Stimulated activated effector memory CD8-positive, alpha-beta T cell treated with anti-CD3 and anti-CD28 coated beads, Interleukin-12 subunit alpha, Interleukin-12 subunit beta, amount 100 ng/mL, for 72 hours (primary cell): ENCODE measurements at regions not wholly inside any gene's neighbourhood (a gene's known extent, or its start where the extent isn't known, plus 50 kb on each side); places are given as distances from the start of the nearest gene placed in this dataset.

ENCODE experiments used
- ATAC-seq: fragments of 150-1000 bp; cut with Tn5 transposase; 2 replicates; pipeline ENCODE4 v1.10.0; 2021
- DNase-seq, 2 donors: peaks; one replicate each; pipeline ENCODE4 v3.0.0; 2021 to 2022; ENCODE audit warnings: low spot score in 2 of 2
- H3K27ac Mint-ChIP-seq: one replicate; pipeline ENCODE4 v1.8.0; 2022; ENCODE audit warnings: mild to moderate bottlenecking, mixed read lengths
- H3K36me3 Mint-ChIP-seq: one replicate; pipeline ENCODE4 v1.8.0; 2022; ENCODE audit warnings: mild to moderate bottlenecking, mixed read lengths
- H3K4me1 Mint-ChIP-seq: one replicate; pipeline ENCODE4 v1.8.0; 2022; ENCODE audit warnings: mixed read lengths
- H3K4me3 Mint-ChIP-seq: one replicate; pipeline ENCODE4 v1.8.0; 2022; ENCODE audit warnings: mild to moderate bottlenecking, mixed read lengths
- H3K9me3 Mint-ChIP-seq: one replicate; pipeline ENCODE4 v1.8.0; 2022; ENCODE audit warnings: mixed read lengths

DNA sequence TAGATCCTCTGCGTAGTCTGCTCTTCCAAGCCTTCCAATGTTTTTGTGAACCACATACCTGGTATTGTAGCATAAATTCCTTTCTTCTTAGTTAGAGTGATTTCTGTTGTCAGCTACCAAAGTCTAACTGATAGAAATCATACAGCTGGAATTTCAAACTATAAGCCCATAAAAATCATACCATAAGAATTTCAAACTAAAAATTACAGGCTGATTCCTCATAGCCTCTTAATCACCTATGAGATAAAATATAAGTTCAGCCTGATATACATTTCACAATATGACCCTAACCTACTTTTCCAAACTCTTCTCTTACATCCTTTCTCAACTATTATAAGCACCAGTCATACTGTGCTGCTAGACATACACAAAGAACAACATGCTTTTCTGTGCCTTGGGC, 64.8 kb downstream of the PTHLH start:
- Mint-ChIP-seq H3K36me3 (no peaks in the 10 kb centered on the region), H3K4me3 (no peak overlapping the region), H3K4me1 (no peaks in the 10 kb centered on the region), H3K9me3 (peaks cover 2% of the 10 kb centered on the region), H3K27ac (no peak overlapping the region)
- no peak for ATAC-seq
- no peak for DNase-seq

DNA sequence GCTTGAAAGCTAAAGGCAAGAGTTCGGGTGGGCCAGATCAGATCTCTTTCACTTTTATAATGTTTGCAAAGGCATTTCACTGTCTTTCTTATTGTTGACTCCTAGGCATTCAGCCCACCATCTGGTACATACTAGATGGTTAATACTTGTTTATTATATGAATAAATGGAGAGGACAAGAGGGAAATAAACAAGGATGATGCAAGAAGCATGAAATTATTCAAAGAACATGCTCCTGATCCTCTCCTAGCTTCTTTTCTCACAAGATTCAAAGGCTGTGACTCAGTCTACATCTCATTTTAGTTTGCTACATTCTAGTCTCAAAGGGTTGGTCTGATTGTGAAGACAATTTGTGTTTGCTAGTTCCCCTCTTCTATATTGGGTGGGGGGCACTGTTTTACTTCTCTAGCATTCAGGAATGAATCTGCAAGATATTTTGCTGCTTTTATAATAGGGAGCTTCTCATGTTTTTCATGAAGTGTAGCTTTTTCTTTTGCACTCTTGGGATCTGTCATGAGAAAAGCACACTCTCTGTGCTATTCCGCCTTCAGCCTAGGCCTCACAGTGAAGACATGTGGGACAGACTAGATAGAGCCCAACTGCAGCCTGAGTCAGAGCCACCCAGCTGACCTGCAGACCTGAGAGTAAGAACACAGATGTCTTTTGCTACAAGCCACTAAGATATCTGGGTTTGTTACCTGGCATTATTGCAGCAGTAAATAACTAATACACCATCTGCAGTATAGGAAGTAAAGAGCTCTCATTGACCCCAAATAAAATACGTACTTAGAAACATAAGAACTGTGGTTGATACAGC, 65.7 kb downstream of the PTHLH start:
- Mint-ChIP-seq H3K27ac (no peak overlapping the region), H3K4me3 (no peak overlapping the region), H3K36me3 (no peaks in the 10 kb centered on the region), H3K9me3 (peaks cover 2% of the 10 kb centered on the region), H3K4me1 (no peaks in the 10 kb centered on the region)
- DNase-seq (no peak), ATAC-seq (no peak)

DNA sequence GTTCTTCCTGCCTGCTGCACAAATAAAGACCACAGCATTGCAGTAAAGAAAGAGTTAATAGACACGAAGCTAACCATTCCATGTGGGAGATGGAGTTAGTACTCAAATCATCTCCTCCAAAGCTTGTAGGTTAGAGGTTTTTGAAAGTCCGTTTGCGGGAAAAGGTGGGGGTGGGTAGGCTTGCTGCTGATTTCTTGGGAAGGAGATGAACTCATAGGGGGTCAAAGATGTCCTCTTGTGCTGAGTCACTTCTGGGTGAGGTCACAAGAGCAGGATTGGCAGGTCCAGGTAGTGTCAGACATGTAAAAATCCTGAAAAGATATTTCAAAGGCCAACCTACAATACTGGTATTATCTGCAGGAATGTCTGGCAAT, 66.4 kb downstream of the PTHLH start:
- DNase-seq = no peak
- no peak overlapping the region for H3K27ac Mint-ChIP-seq
- no peak for ATAC-seq
- no peaks in the 10 kb centered on the region for H3K4me1 Mint-ChIP-seq
- H3K4me3 Mint-ChIP-seq = no peak overlapping the region
- H3K9me3 Mint-ChIP-seq = no peaks in the 10 kb centered on the region
- no peaks in the 10 kb centered on the region for H3K36me3 Mint-ChIP-seq

DNA sequence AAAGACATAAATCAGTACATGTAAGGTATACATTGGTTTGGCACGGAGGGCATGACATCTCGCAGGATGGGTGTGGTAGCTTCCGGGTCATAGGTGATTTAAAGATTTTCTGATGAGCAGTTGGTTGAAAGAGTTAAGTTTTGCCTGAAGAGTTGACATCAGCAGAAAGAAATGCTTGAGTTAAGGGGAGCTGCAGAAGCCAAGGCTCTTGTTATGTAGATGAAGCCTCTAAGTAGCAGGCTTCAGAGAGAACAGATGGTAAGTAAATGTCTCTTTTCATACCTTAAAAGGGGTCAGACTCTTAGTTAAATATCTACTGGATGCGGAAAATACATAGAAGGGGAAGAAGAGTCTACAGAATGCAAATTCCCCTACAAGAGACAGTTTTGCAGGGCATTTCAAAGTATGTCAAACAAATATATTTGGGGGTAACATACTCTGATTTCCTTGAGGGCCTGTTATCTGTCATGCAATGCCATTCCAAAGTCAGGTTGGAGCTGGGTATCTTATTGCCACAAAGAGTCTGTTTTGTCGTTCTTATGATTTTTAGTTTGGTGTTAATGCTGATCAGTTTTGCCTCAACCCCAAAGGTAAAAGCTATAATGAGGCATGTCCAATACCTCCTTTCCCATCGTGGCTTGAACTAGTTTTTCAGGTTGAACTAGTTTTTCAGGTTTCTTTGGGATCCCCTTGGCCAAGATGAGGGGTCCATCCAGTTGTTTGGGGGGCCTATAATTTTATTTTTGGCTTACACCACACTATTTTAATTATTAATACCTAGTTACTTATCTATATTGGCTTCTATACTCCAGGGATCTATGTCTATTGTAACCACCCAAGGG, 67.0 kb downstream of the PTHLH start:
- no peaks in the 10 kb centered on the region for H3K4me1 Mint-ChIP-seq
- DNase-seq = no peak
- no peaks in the 10 kb centered on the region for H3K36me3 Mint-ChIP-seq
- no peaks in the 10 kb centered on the region for H3K9me3 Mint-ChIP-seq
- H3K27ac Mint-ChIP-seq = no peak overlapping the region
- ATAC-seq = no peak
- no peak overlapping the region for H3K4me3 Mint-ChIP-seq

DNA sequence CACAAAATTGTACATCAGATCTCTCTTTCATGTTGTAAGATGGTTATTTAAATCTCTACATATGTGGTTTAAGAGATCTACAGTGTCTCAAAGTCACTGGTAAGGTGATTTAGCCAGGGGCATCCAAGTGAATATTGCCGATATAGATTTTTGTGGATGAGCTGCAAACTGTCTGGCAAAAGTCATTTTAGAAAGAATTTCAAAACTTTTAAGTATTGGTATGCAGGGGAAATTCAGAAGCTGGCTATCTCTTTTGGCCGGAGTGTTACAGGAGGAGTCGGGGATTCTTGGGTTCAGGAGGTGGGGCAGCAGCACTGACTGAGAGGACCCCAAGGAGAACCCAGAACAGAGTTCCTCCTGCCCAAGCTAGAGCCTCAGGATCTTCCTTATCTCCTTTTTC, 69.9 kb downstream of the PTHLH start:
- H3K36me3 Mint-ChIP-seq = no peaks in the 10 kb centered on the region
- no peaks in the 10 kb centered on the region for H3K9me3 Mint-ChIP-seq
- H3K4me3 Mint-ChIP-seq = no peak overlapping the region
- H3K4me1 Mint-ChIP-seq = no peaks in the 10 kb centered on the region
- no peak overlapping the region for H3K27ac Mint-ChIP-seq
- DNase-seq (no peak), ATAC-seq (no peak)

DNA sequence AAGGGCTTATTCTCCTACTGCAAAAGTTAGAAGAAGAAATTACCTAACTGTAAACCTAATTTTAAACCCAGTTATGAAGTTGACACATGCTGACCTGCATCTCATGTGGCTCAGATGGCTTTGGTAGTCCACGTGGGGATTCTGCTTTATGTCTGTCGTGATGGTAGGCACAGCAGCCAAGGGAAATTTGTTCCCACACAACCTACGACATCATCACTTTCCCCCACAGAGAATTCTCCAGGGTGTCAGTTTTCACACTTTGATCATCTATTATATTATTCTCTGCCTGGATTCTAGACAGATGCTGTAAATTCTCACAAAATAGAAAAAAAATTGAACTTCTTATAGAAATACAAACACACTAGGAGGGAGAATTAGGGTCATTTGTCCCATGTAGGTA, 70.6 kb downstream of the PTHLH start:
- Mint-ChIP-seq H3K36me3 (no peaks in the 10 kb centered on the region), H3K4me1 (no peaks in the 10 kb centered on the region), H3K27ac (no peak overlapping the region), H3K9me3 (no peaks in the 10 kb centered on the region), H3K4me3 (no peak overlapping the region)
- ATAC-seq (no peak), DNase-seq (no peak)

DNA sequence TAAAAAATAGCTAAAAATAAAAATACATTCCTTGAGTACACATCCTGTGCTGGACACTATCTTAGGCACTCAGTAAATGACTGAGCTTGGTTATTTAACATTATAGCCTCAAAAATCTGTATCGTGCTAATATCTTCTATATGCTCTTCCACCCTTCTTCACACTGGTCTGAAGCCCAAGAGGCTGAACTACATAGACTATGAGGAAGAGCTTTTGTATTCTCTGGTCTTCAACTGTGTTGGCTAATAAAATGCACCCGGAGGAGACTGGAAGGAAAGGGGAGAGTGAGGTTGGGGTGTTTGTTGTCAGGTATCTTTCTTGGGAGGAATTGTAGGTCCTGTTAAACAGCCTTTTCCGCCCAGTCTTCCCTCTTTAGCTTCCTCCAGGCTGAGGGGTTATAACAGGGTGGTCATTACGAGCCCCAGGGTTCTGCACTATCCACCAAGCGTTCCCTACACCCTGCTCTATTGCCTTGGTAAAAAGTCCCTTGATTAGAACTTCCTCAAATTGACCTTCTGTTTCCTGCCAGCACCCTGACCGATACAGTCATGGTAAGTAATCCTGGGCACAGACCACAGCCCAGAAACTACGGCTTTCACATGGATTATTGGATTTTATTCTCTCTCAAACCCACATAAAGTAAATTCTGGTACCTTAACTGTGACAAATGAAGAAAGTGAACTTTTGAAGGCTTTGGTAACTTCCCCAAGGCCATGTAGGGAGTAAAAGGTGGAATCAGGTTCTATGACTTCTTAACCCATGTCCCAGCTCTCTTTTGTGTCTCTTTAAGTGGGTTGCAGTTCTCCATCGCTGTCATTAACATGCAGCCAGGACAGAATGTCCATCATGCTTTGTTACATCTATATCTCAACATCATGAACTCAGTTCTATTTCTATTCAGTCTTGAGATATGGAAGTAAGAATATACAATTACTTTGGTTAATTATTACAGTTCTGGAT, 71.3 kb downstream of the PTHLH start:
- DNase-seq = no peak
- Mint-ChIP-seq H3K4me1 (no peaks in the 10 kb centered on the region), H3K4me3 (no peak overlapping the region), H3K27ac (no peak overlapping the region), H3K36me3 (no peaks in the 10 kb centered on the region), H3K9me3 (no peaks in the 10 kb centered on the region)
- ATAC-seq = peak; percentile 24

DNA sequence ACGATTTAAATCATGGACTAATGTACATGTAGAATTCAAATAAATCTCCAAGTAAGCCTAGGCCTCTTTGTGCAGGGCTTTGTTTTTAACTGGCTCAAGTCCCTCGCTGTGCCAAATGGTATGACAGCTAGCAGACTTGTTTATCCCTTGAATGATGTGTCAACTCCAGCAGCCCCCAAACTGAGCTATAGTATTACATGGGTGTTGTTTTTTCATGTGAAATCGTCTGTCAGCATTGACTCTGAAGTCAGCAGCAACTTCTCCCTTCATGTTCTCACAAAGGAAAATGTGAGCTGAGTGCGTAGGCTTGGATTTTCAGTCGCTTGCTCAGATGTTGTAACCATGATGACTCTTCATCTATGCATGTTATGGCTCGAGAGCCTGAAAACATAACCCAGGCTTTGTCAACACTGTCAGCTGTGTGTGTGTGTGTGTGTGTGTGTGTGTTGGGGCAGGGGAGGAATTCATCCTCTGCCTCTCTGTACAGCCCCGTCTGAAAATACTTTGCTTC, 73.3 kb downstream of the PTHLH start:
- Mint-ChIP-seq H3K27ac (no peak overlapping the region), H3K4me1 (no peaks in the 10 kb centered on the region), H3K36me3 (no peaks in the 10 kb centered on the region), H3K4me3 (no peak overlapping the region), H3K9me3 (no peaks in the 10 kb centered on the region)
- no peak for DNase-seq
- peak; percentile 53 for ATAC-seq

DNA sequence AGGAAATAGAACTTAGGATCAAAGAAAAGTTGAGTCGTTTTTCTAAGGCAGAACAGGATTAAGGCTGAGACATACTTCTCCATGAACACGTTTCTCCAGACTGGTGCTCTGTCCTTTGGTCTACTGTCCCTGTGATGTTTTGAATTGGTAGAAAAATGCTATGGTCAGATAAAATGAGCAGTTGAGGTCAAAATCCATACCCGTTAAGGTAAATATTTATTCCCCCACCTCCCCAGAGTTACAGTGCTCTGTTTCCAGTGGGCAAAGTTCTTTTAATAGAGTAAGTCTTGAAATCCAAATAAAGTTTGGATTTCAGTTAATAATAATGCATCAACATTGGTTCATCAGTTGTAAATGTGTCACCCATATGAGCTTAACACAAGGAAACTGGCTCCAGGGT, 74.5 kb downstream of the PTHLH start:
- H3K4me3 Mint-ChIP-seq = no peak overlapping the region
- no peaks in the 10 kb centered on the region for H3K9me3 Mint-ChIP-seq
- H3K36me3 Mint-ChIP-seq = no peaks in the 10 kb centered on the region
- H3K4me1 Mint-ChIP-seq = no peaks in the 10 kb centered on the region
- H3K27ac Mint-ChIP-seq = no peak overlapping the region
- ATAC-seq = no peak
- no peak for DNase-seq

DNA sequence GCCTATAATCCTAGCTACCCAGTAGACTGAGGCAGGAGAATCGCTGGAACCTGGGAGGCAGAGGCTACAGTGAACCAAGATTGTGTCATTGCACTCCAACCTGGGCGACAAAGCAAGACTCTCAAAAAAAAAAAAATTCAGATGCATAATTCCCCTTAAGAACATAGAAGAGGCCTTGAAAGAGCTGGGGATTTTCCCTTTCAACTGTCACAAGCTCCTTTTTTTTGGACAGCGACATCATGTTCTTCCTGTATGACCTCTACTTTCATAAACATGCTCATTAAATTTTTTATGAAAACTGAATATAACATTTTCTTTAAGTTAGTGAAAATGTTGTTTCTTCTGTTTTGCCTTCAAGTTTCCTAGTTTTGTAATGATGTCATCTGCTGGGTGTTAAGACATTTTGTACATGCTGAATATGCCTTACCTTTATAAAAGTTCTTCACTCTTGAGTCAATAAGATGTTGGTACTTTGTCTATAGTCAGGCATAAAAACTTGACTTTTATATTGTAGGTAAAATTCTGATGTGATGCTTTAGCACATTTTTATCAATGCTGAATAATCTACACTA, 76.0 kb downstream of the PTHLH start:
- ATAC-seq = no peak
- Mint-ChIP-seq H3K9me3 (no peaks in the 10 kb centered on the region), H3K27ac (no peak overlapping the region), H3K36me3 (no peaks in the 10 kb centered on the region), H3K4me3 (no peak overlapping the region), H3K4me1 (no peaks in the 10 kb centered on the region)
- DNase-seq = no peak

DNA sequence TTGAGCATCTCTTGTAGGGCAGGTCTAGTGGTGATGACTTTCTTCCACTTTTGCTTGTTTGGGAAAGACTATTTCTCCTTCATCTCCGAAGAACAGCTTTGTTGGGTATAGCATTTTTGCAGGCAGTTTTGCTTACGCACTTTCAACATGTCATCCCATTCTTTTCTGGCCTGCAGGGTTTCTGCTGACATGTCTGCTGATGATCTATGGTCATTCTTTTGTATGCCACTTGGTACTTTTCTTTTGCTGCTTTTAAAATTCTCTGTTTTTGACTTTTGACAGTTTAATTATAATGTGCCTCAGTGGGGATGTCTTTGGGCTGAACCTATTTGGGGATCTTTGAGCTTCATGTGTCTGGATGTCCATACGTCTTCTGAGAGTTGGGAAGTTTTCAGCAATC, 78.2 kb downstream of the PTHLH start:
- no peak for DNase-seq
- Mint-ChIP-seq H3K4me1 (no peaks in the 10 kb centered on the region), H3K27ac (no peak overlapping the region), H3K4me3 (no peak overlapping the region), H3K36me3 (no peaks in the 10 kb centered on the region), H3K9me3 (no peaks in the 10 kb centered on the region)
- no peak for ATAC-seq

DNA sequence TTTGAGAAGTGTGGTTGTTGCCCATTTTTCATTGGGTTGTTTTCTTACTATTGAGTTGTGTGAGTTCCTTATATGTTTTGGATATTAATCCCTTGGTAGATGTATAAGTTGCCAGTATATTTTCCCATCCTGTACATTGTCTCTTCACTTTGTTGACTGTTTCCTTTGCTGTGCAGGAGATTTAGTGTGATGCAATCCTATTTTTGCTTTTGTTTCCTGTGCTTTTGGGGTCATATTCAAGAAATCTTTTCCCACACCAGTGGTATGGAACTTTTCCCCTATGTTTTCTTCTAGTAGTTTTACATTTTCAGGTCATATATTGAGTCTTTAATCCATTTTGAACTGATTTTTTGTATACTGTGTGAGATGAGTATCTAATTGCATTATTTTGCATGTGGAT, 92.8 kb downstream of the PTHLH start:
- DNase-seq = no peak
- no peak for ATAC-seq
- no peaks in the 10 kb centered on the region for H3K36me3 Mint-ChIP-seq
- H3K27ac Mint-ChIP-seq = no peak overlapping the region
- H3K4me3 Mint-ChIP-seq = no peak overlapping the region
- no peaks in the 10 kb centered on the region for H3K9me3 Mint-ChIP-seq
- H3K4me1 Mint-ChIP-seq = no peaks in the 10 kb centered on the region

DNA sequence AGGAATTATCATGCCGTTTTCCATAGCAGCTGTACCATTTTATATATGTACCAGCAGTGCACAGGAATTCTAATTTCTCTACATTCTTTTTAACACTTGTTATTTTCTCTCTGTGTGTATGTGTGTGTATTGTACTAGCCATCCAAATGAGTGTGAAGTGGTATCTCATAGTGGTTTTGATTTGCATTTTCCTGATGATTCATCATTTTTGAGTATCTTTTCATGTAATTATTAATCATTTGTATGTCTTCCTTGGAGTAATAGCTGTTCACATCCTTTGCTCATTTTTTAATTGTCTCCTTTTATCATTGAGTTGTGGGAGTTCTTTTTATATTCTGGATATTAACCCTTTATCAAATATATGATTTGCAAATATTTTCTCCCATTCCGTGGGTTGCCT, 95.6 kb upstream of the MANSC4 start:
- H3K4me3 Mint-ChIP-seq = no peak overlapping the region
- no peaks in the 10 kb centered on the region for H3K9me3 Mint-ChIP-seq
- ATAC-seq = no peak
- DNase-seq = no peak
- no peaks in the 10 kb centered on the region for H3K36me3 Mint-ChIP-seq
- H3K4me1 Mint-ChIP-seq = no peaks in the 10 kb centered on the region
- H3K27ac Mint-ChIP-seq = no peak overlapping the region

DNA sequence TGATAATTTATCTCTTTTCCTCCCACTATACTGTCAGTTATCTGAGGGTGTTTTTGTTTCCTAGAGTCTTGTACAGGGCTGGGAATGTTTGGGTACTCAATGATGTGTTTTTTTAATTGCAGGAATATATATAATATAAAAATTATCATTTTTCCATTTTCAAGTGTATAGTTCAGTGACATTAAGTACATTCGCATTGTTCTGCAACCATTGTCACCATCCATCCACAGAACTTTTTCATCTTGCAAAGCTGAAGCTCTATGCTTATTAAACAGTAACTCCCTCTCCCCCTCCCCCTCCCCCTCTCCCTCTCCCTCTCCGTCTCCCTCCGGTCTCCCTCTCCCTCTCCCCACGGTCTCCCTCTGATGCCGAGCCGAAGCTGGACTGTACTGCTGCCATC, 93.0 kb upstream of the MANSC4 start:
- no peak for ATAC-seq
- no peaks in the 10 kb centered on the region for H3K36me3 Mint-ChIP-seq
- no peak overlapping the region for H3K27ac Mint-ChIP-seq
- H3K4me1 Mint-ChIP-seq = no peaks in the 10 kb centered on the region
- H3K4me3 Mint-ChIP-seq = no peak overlapping the region
- no peaks in the 10 kb centered on the region for H3K9me3 Mint-ChIP-seq
- DNase-seq = no peak

DNA sequence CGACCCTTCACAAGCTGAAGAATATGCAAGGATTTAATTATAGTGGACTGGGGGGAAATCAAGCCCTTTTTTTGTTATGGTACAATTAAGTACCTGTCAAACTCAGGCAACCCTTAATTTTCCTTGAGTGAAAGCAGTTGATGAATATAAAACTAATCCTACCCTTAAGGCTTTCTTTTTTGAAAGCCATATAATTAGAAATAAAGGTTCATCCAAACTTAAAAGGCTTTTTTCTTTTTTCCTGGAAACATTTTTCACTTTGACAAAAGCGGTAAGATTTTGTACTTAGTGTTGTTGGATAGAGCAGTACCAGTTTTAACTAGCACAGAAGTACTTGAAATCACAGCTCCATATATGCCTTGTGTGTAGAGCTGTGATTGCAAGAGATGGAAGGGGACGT, 91.9 kb upstream of the MANSC4 start:
- H3K4me1 Mint-ChIP-seq = no peaks in the 10 kb centered on the region
- no peaks in the 10 kb centered on the region for H3K36me3 Mint-ChIP-seq
- H3K27ac Mint-ChIP-seq = no peak overlapping the region
- no peak for ATAC-seq
- no peak overlapping the region for H3K4me3 Mint-ChIP-seq
- no peak for DNase-seq
- H3K9me3 Mint-ChIP-seq = no peaks in the 10 kb centered on the region
